ENCODE measurements at regions not wholly inside any gene's neighbourhood (a gene's known extent, or its start where the extent isn't known, plus 50 kb on each side); places are given as distances from the start of the nearest gene placed in this dataset.

- no peak for TF ChIP-seq POLR2AphosphoS5 (IDR thresholded peaks at IDR 0.05; ENCODE audit: insufficient read depth, low read depth, low read length)
- TF ChIP-seq, protein P1, sequence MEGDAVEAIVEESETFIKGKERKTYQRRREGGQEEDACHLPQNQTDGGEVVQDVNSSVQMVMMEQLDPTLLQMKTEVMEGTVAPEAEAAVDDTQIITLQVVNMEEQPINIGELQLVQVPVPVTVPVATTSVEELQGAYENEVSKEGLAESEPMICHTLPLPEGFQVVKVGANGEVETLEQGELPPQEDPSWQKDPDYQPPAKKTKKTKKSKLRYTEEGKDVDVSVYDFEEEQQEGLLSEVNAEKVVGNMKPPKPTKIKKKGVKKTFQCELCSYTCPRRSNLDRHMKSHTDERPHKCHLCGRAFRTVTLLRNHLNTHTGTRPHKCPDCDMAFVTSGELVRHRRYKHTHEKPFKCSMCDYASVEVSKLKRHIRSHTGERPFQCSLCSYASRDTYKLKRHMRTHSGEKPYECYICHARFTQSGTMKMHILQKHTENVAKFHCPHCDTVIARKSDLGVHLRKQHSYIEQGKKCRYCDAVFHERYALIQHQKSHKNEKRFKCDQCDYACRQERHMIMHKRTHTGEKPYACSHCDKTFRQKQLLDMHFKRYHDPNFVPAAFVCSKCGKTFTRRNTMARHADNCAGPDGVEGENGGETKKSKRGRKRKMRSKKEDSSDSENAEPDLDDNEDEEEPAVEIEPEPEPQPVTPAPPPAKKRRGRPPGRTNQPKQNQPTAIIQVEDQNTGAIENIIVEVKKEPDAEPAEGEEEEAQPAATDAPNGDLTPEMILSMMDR (IDR thresholded peaks at IDR 0.05; ENCODE audit: extremely low read depth in 1 of 2, insufficient read depth in 1 of 2, low read depth in 1 of 2, low read length in 2 of 2), result no peak
Measured at GRCh38 chr20:30595698-30596097, 661.8 kb upstream of the DEFB115 start.

Measured in endothelial cell of umbilical vein (primary cell).